GM23248 (cell line): ENCODE measurements at regions not wholly inside any gene's neighbourhood (a gene's known extent, or its start where the extent isn't known, plus 50 kb on each side); places are given as distances from the start of the nearest gene placed in this dataset.

Experiments used
- EZH2 ChIP-seq: fragments of 200-600 bp; sonication (generic); IDR thresholded peaks from 2 replicates; pipeline ENCODE4 v1.6.1; 2018; ENCODE audit warnings: antibody characterized with exemption, mild to moderate bottlenecking; ENCODE audit not compliant: insufficient read depth, poor library complexity, severe bottlenecking
- EZH2phosphoT487 ChIP-seq: fragments of 200-600 bp; sonication (generic); IDR thresholded peaks from 2 replicates; pipeline ENCODE4 v1.6.1; 2018; ENCODE audit warnings: antibody characterized with exemption, moderate library complexity, mild to moderate bottlenecking, low read depth; ENCODE audit not compliant: insufficient read depth

DNA sequence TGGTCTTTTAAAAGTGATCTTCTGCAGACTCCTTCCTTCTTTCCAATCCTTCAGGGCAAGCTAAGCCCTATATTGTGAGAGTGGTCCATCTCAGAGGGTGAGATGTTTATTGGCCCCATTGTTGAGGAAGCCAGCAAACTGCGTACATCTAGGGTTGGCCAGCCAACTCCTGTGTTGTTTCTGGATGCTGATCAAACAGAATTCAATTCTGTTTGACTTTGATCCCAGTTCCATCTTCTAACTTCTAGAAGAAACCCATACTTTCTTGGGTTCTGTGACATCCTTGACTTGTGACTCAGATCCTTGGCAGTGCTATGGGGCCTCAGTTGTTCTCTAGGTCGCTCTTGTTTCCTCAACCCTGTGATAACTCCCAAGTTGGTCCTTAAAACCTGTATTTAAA lies 116.2 kb downstream of the LSMEM1 start:
- TF ChIP-seq EZH2 (no peak), EZH2phosphoT487 (no peak)
